ENCODE measurements at regions not wholly inside any gene's neighbourhood (a gene's known extent, or its start where the extent isn't known, plus 50 kb on each side); places are given as distances from the start of the nearest gene placed in this dataset.

GRCh38 chr20:24752612-24753011 is 196.5 kb upstream of the CST7 start:
- DNase-seq (ENCODE audit: low read depth) = no peak
- H3K4me3 ChIP-seq (ENCODE audit: low read depth, low read length) = no peak overlapping the region
- POLR2A ChIA-PET = no interaction called here
- CTCF ChIA-PET = no interaction called here
- H3K27me3 ChIP-seq (ENCODE audit: control insufficient read depth, insufficient read depth, low read length) = no peaks in the 10 kb centered on the region
- no peaks in the 10 kb centered on the region for H3K36me3 ChIP-seq (ENCODE audit: control insufficient read depth, insufficient read depth, low read length)
- TF ChIP-seq CTCF (IDR thresholded peaks at IDR 0.05; ENCODE audit: insufficient read depth, low read depth, low read length) = no peak

GRCh38 chr20:24753130-24753529 is 195.9 kb upstream of the CST7 start:
- Histone ChIP-seq H3K27me3 (ENCODE audit: control insufficient read depth, insufficient read depth, low read length) (no peaks in the 10 kb centered on the region), H3K36me3 (ENCODE audit: control insufficient read depth, insufficient read depth, low read length) (no peaks in the 10 kb centered on the region), H3K4me3 (ENCODE audit: low read depth, low read length) (no peak overlapping the region)
- TF ChIP-seq CTCF (IDR thresholded peaks at IDR 0.05; ENCODE audit: insufficient read depth, low read depth, low read length) = no peak
- no peak for DNase-seq (ENCODE audit: low read depth)
- POLR2A ChIA-PET = no interaction called here
- CTCF ChIA-PET = no interaction called here

- DNase-seq (ENCODE audit: low read depth) = no peak
- no peak for TF ChIP-seq CTCF (IDR thresholded peaks at IDR 0.05; ENCODE audit: insufficient read depth, low read depth, low read length)
- Histone ChIP-seq H3K36me3 (ENCODE audit: control insufficient read depth, insufficient read depth, low read length) (no peaks in the 10 kb centered on the region), H3K27me3 (ENCODE audit: control insufficient read depth, insufficient read depth, low read length) (no peaks in the 10 kb centered on the region), H3K4me3 (ENCODE audit: low read depth, low read length) (no peak overlapping the region)
- POLR2A ChIA-PET = no interaction called here
- CTCF ChIA-PET = no interaction called here
These were observed 194.4 kb upstream of the CST7 start for GRCh38 chr20:24754691-24755090.

GRCh38 chr20:24755411-24755922 is 193.6 kb upstream of the CST7 start:
- Histone ChIP-seq H3K4me3 (ENCODE audit: low read depth, low read length) (no peak overlapping the region), H3K36me3 (ENCODE audit: control insufficient read depth, insufficient read depth, low read length) (no peaks in the 10 kb centered on the region), H3K27me3 (ENCODE audit: control insufficient read depth, insufficient read depth, low read length) (no peaks in the 10 kb centered on the region)
- no peak for TF ChIP-seq CTCF (IDR thresholded peaks at IDR 0.05; ENCODE audit: insufficient read depth, low read depth, low read length)
- CTCF ChIA-PET = no interaction called here
- DNase-seq (ENCODE audit: low read depth) = no peak
- POLR2A ChIA-PET = no interaction called here

GRCh38 chr20:24756292-24757025 is 192.6 kb upstream of the CST7 start:
- no peak overlapping the region for H3K4me3 ChIP-seq (ENCODE audit: low read depth, low read length)
- H3K36me3 ChIP-seq (ENCODE audit: control insufficient read depth, insufficient read depth, low read length) = no peaks in the 10 kb centered on the region
- CTCF ChIA-PET = interaction anchor here (1.0 kb wide), 1 partner anchor 13 kb away, joined by 3 read pairs; no protein-coding TSS in a partner anchor
- no peak for TF ChIP-seq CTCF (IDR thresholded peaks at IDR 0.05; ENCODE audit: insufficient read depth, low read depth, low read length)
- no peak for DNase-seq (ENCODE audit: low read depth)
- POLR2A ChIA-PET = no interaction called here
- H3K27me3 ChIP-seq (ENCODE audit: control insufficient read depth, insufficient read depth, low read length) = no peaks in the 10 kb centered on the region
